GM20000 (cell line): ENCODE measurements at regions not wholly inside any gene's neighbourhood (a gene's known extent, or its start where the extent isn't known, plus 50 kb on each side); places are given as distances from the start of the nearest gene placed in this dataset.

Experiments used
- DNase-seq: peaks from one replicate; pipeline ENCODE4 v3.0.0; 2012; ENCODE audit warnings: low spot score
- TF ChIP-seq, protein P1 (sequence below): IDR thresholded peaks from 2 replicates; pipeline ENCODE4 v1.5.1; 2012; ENCODE audit warnings: mild to moderate bottlenecking, control low read depth; ENCODE audit errors: extremely low read depth, missing control alignments

DNA sequence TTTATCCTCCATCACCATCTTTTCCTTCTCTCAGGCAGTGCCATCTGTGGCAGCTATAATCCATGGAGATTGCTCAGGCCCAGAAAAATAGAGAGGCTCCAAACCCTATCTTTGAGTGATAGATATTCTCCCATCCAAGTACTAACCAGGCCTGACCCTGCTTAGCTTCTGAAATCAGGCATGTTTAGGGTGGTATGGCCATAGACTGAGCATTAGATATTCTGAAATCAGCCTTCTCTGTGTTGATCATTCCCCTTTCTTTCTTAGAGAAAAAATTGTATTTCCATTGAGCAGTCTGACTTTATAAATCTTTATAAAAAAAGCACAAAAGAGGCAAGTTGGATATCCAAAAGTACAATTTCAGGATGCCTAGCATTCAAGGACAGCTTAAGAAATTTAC is 131.5 kb upstream of the ACVR2A start:
- no peak for DNase-seq
- TF ChIP-seq, protein P1, sequence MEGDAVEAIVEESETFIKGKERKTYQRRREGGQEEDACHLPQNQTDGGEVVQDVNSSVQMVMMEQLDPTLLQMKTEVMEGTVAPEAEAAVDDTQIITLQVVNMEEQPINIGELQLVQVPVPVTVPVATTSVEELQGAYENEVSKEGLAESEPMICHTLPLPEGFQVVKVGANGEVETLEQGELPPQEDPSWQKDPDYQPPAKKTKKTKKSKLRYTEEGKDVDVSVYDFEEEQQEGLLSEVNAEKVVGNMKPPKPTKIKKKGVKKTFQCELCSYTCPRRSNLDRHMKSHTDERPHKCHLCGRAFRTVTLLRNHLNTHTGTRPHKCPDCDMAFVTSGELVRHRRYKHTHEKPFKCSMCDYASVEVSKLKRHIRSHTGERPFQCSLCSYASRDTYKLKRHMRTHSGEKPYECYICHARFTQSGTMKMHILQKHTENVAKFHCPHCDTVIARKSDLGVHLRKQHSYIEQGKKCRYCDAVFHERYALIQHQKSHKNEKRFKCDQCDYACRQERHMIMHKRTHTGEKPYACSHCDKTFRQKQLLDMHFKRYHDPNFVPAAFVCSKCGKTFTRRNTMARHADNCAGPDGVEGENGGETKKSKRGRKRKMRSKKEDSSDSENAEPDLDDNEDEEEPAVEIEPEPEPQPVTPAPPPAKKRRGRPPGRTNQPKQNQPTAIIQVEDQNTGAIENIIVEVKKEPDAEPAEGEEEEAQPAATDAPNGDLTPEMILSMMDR, result no peak

DNA sequence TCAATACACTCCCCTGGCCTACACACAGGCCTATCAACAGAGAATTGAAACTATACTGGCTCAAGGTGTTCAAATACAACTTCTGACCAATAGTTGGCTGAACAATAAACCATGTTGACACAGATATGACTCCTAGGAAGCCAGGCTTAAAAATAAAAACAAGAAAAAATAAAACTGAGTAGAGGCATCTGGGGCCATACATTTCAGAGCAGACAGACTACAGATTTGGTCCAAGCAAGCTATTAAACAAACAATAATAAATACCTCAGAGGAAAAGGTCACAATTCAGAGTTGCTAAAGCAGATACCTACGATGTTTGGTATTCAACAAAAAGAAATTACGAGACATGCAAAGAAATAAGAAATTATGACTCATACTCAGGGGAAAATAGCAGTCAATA is 132.8 kb upstream of the ACVR2A start:
- no peak for DNase-seq
- TF ChIP-seq, protein P1, result no peak

DNA sequence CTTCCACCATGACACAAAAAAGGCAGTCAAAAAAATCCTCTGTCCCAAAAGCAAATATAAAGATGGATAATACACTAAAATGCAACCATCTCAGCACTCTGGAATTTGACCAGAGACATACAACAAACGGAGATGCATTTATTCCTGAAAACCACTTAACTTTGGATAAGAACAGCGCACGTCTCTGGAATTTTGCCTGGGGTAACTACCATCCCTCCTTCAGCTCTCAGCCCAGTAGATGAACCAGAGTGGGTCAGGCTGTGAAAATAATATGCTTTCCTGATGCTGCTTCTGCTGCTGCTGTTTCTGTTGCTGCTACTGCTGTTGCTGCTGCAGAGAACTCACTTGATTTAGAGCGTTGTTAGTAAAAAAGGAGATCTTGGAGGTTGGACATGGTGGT is 133.8 kb upstream of the ACVR2A start:
- no peak for DNase-seq

DNA sequence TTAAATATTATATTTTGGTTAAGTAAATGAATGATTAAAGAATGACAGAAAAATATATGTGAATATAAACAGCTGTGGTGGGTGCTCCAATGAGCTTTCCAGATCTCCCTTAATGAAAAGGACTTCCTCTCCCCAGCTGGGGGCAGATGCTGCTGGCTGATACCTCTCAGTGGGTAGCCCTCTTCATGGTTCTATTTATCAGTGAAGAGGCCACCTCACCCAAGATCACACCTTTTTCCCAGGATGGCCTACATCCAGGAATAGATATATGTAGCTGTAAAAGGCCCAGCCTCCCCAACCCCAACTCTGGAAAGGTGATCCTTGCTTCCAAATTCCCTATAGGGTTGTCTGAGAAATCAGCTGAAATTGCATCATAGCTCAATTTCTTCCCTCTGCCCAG is 135.2 kb upstream of the ACVR2A start:
- no peak for DNase-seq
- TF ChIP-seq, protein P1, result no peak

More for the DNA sequence above, 133.8 kb upstream of the ACVR2A start:
- TF ChIP-seq, protein P1, result no peak

DNA sequence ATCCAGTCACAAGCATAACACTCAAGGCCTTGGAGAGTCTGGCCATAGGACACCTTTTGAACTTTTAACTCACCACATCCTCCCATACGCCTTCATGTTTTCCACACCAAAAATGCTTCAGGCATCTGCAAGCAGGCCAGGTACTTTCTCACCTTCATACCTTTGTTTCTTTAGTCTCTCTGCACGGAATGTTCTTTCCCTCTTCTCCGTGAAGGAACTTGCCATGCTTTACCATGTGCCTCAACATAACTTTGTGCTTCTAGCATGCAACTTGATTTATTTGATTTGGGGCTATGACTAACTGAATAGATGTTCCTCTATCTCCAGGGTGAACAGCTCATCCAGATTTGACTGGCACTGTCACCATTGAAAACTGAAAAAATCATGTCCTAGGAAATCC is 141.7 kb upstream of the ACVR2A start:
- DNase-seq, result no peak
- TF ChIP-seq, protein P1, result no peak

DNA sequence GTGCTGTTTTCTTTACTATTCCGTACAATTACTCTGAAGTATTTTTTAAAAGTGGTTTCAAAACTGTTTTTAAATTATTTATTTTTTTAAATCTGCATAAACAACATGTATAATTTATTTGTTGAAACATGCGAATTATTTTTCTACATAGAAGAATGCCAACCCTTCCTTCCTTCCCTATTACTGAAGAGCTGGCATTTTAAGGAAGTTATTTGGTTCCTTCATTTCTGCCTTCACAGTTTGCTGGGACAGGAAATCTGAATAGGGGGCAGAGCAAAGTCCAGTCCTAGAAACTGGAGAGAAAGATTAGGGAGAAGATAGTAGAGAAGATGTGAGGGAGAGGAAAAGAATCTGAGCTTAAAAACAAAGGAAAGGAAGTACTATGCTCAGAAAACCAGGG is 146.7 kb upstream of the ACVR2A start:
- no peak for DNase-seq
- TF ChIP-seq, protein P1, result no peak

DNA sequence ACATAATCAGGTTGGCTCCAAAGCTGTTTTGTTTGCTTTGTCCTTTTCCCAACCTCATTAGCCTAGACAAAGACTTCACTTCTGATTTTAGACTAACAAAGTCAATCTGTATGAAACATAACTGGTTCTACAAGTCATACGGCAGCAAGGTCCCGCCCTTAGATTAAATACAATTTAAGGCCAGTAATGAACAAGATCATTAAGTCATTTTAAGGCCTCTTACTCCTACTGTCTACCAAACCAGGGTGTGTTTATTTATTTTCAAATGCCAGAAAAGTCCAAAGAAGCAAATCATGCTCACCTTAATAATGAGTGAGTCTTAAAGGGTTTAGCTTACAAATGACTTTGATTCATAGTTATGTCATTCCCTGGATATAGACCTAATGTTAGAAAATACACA is 148.4 kb upstream of the ACVR2A start:
- DNase-seq, result no peak
- TF ChIP-seq, protein P1, result no peak
